Right forelimb (tissue), 1 donor: ENCODE measurements at regions not wholly inside any gene's neighbourhood (a gene's known extent, or its start where the extent isn't known, plus 50 kb on each side); places are given as distances from the start of the nearest gene placed in this dataset.

ENCODE experiments used
- DNase-seq: peaks from one replicate; pipeline ENCODE4 v3.0.0-alpha.2; 2018

- DNase-seq, result no peak
Observed at GRCh38 chr1:81242103-81242502, 558.6 kb upstream of the ADGRL2 start.

- no peak for DNase-seq
Observed at GRCh38 chr1:81238129-81238528, 562.6 kb upstream of the ADGRL2 start.

- no peak for DNase-seq
Observed at GRCh38 chr1:81237473-81238089, 563.2 kb upstream of the ADGRL2 start.

GRCh38 chr1:81234237-81234636 is 566.5 kb upstream of the ADGRL2 start:
- no peak for DNase-seq

GRCh38 chr1:81233591-81233990 is 567.1 kb upstream of the ADGRL2 start:
- DNase-seq, result no peak

- DNase-seq, result no peak
Observed at GRCh38 chr1:81232420-81232819, 568.3 kb upstream of the ADGRL2 start.

- no peak for DNase-seq
Observed at GRCh38 chr1:81231729-81232038, 569.0 kb upstream of the ADGRL2 start.

GRCh38 chr1:81230983-81231728 is 569.6 kb upstream of the ADGRL2 start:
- DNase-seq, result no peak

- no peak for DNase-seq
Observed at GRCh38 chr1:81228926-81229325, 571.8 kb upstream of the ADGRL2 start.

GRCh38 chr1:81226603-81226928 is 574.2 kb upstream of the ADGRL2 start:
- DNase-seq, result no peak

GRCh38 chr1:81225789-81226602 is 574.7 kb upstream of the ADGRL2 start:
- no peak for DNase-seq

GRCh38 chr1:81224222-81224621 is 576.5 kb upstream of the ADGRL2 start:
- no peak for DNase-seq

GRCh38 chr1:81221564-81221963 is 579.2 kb upstream of the ADGRL2 start:
- no peak for DNase-seq

GRCh38 chr1:81220614-81221071 is 580.1 kb upstream of the ADGRL2 start:
- no peak for DNase-seq

GRCh38 chr1:81217058-81217457 is 583.7 kb upstream of the ADGRL2 start:
- DNase-seq, result no peak

GRCh38 chr1:81213279-81213678 is 587.5 kb upstream of the ADGRL2 start:
- no peak for DNase-seq

GRCh38 chr1:81209461-81209860 is 591.3 kb upstream of the ADGRL2 start:
- DNase-seq, result no peak

- DNase-seq, result no peak
Observed at GRCh38 chr1:81208441-81208840, 592.3 kb upstream of the ADGRL2 start.

GRCh38 chr1:81205956-81206355 is 594.8 kb upstream of the ADGRL2 start:
- no peak for DNase-seq

GRCh38 chr1:81201779-81202178 is 599.0 kb upstream of the ADGRL2 start:
- DNase-seq, result no peak

- no peak for DNase-seq
Observed at GRCh38 chr1:81197591-81197990, 603.1 kb upstream of the ADGRL2 start.

- no peak for DNase-seq
Observed at GRCh38 chr1:81192647-81193642, 607.8 kb upstream of the ADGRL2 start.

GRCh38 chr1:81190003-81190402 is 610.7 kb upstream of the ADGRL2 start:
- DNase-seq, result no peak
